K562 (cell line): ENCODE measurements at regions not wholly inside any gene's neighbourhood (a gene's known extent, or its start where the extent isn't known, plus 50 kb on each side); places are given as distances from the start of the nearest gene placed in this dataset.

Source experiments
- ATAC-seq: fragments of 200-7000 bp; cut with Tn5 transposase; 3 replicates; pipeline ENCODE4 v1.9.1; 2020; ENCODE audit warnings: moderate library complexity
- BruUV-seq: library from RNA; stranded (reverse); fragments of 400-500 nt; replicated peaks from 2 replicates; lab custom pipeline; 2021; lab: Mats Ljungman, UMichigan
- CTCF ChIA-PET: fragments of 300-600 bp; formaldehyde crosslinking; extraction: SDS; loops from one replicate; lab custom pipeline; 2021; ENCODE audit warnings: low intra/inter-chr PET ratio; lab: Yijun Ruan, JAX
- POLR2A ChIA-PET: fragments of 300-600, 350-650 bp; sonication (Branson Sonifier 250); formaldehyde crosslinking; extraction: SDS; loops from one replicate; lab custom pipeline; 2021; ENCODE audit warnings: antibody characterized with exemption, inconsistent platforms; lab: Yijun Ruan, JAX
- DNase-seq, 4 experiments: peaks; one replicate each; pipeline versions ENCODE4 v3.0.0 to v3.0.0-alpha.2; 2011 to 2018; ENCODE audit warnings: low spot score in 3 of 4, mixed read lengths in 3 of 4; ENCODE audit errors: extremely low read depth in 1 of 4
- FAIRE-seq: peaks from 2 replicates; lab custom pipeline; 2011; peaks lifted over from hg19 to GRCh38; lab: Jason Lieb, UNC
- H2AFZ ChIP-seq: 2 replicates; pipeline ENCODE4 v1.6.0; 2011; ENCODE audit warnings: low read depth, low read length, control low read depth, inconsistent platforms
- H3K27ac ChIP-seq: fragments of 200-600 bp; 3 replicates; pipeline ENCODE4 v1.8.0; 2011; ENCODE audit warnings: low read depth, mild to moderate bottlenecking, control low read depth, inconsistent platforms, low read length, moderate library complexity, mixed read lengths; ENCODE audit errors: extremely low read depth
- H3K27me3 ChIP-seq, 2 experiments: fragments of 300-600 bp in 1 of 2; 2 replicates in 1 of 2; 3 replicates in 1 of 2; pipeline versions ENCODE4 v1.6.0 to v1.8.0; 2011; ENCODE audit warnings: inconsistent platforms in 2 of 2, low read length in 2 of 2, mild to moderate bottlenecking in 1 of 2, mixed read lengths in 1 of 2, moderate library complexity in 1 of 2; ENCODE audit not compliant: control insufficient read depth in 2 of 2, insufficient read depth in 2 of 2
- H3K36me3 ChIP-seq: fragments of 300-600 bp; 3 replicates; pipeline ENCODE4 v1.8.0; 2011; ENCODE audit warnings: mild to moderate bottlenecking, low read length, inconsistent platforms; ENCODE audit not compliant: control insufficient read depth, insufficient read depth
- H3K4me1 ChIP-seq, 2 experiments: fragments of 200-600 bp in 1 of 2; replicated peaks in 1 of 2; 2 replicates in 1 of 2; 3 replicates in 1 of 2; pipeline versions ENCODE4 v1.5.1 to v1.8.0; 2011; ENCODE audit warnings: inconsistent platforms in 2 of 2, low read length in 2 of 2, mild to moderate bottlenecking in 1 of 2, mixed read lengths in 1 of 2, moderate library complexity in 1 of 2; ENCODE audit not compliant: control insufficient read depth in 2 of 2, insufficient read depth in 2 of 2
- H3K4me2 ChIP-seq: 2 replicates; pipeline ENCODE4 v1.6.1; 2011; ENCODE audit warnings: low read length, control low read depth, inconsistent platforms, mixed read lengths; ENCODE audit not compliant: insufficient read depth
- H3K4me3 ChIP-seq: fragments of 200-600 bp; sonication (generic), shearing (Covaris generic); 2 replicates; pipeline ENCODE4 v1.5.1; 2016; ENCODE audit warnings: control low read depth, inconsistent platforms
- H3K79me2 ChIP-seq: fragments of 200-600 bp; 3 replicates; pipeline ENCODE4 v1.8.0; 2011; ENCODE audit warnings: low read length, inconsistent platforms; ENCODE audit not compliant: control insufficient read depth, insufficient read depth
- H3K9ac ChIP-seq, 2 experiments: 2 replicates each; pipeline versions ENCODE4 v1.6.0 to v1.6.1; 2011; ENCODE audit warnings: low read depth in 2 of 2, low read length in 2 of 2, control low read depth in 1 of 2, inconsistent platforms in 1 of 2, mild to moderate bottlenecking in 1 of 2, mixed read lengths in 1 of 2; ENCODE audit not compliant: insufficient read depth in 1 of 2
- H3K9me1 ChIP-seq: one replicate; pipeline ENCODE4 v1.6.0; 2011; ENCODE audit warnings: inconsistent platforms, mild to moderate bottlenecking, low read length, moderate library complexity; ENCODE audit not compliant: control insufficient read depth, insufficient read depth
- H3K9me3 ChIP-seq: replicated peaks from 2 replicates; pipeline ENCODE4 v1.5.1; 2011; ENCODE audit warnings: low read depth, low read length, inconsistent platforms; ENCODE audit not compliant: control insufficient read depth, insufficient read depth
- H4K20me1 ChIP-seq: replicated peaks from 2 replicates; pipeline ENCODE4 v1.6.1; 2011; ENCODE audit warnings: low read length, inconsistent platforms, mixed read lengths; ENCODE audit not compliant: control insufficient read depth, insufficient read depth
- CEBPZ ChIP-seq: fragments of 150-350 bp; IDR thresholded peaks from 2 replicates; pipeline ENCODE4 v1.6.1; 2014; ENCODE audit warnings: low read depth, mild to moderate bottlenecking, low read length, borderline replicate concordance
- CHD4 ChIP-seq: fragments of 200-600 bp; sonication (generic); IDR thresholded peaks from 3 replicates; pipeline ENCODE4 v1.6.1; 2012; ENCODE audit warnings: low read depth, mild to moderate bottlenecking, mixed read lengths, low read length, inconsistent platforms; ENCODE audit not compliant: insufficient read depth, insufficient replicate concordance, poor library complexity, severe bottlenecking
- COPS2 ChIP-seq: fragments of 450-650 bp; conservative IDR thresholded peaks from 2 replicates; pipeline ENCODE4 v1.6.1; 2016; ENCODE audit warnings: mild to moderate bottlenecking, moderate library complexity
- HDAC3 ChIP-seq: fragments of 450-650 bp; IDR thresholded peaks from 2 replicates; pipeline ENCODE4 v1.6.1; 2018; ENCODE audit warnings: borderline replicate concordance, mild to moderate bottlenecking, moderate library complexity; ENCODE audit not compliant: partially characterized antibody
- HMG20B ChIP-seq: fragments of 250-450 bp; sonication (Bioruptor Pico); IDR thresholded peaks from 2 replicates; pipeline ENCODE4 v1.5.0; 2021; ENCODE audit warnings: mild to moderate bottlenecking
- HOXB6 ChIP-seq: fragments of 250-450 bp; sonication (Bioruptor Pico); IDR thresholded peaks from 2 replicates; pipeline ENCODE4 v1.5.1; 2022; ENCODE audit warnings: mild to moderate bottlenecking, borderline replicate concordance
- MTA2 ChIP-seq: fragments of 450-650 bp; IDR thresholded peaks from 2 replicates; pipeline ENCODE4 v1.6.1; 2016; ENCODE audit warnings: low read depth
- PCBP2 ChIP-seq: fragments of 200-400 bp; formaldehyde crosslinking; IDR thresholded peaks from 2 replicates; pipeline ENCODE4 v1.6.1; 2018; ENCODE audit warnings: low read length, low read depth, mild to moderate bottlenecking, moderate library complexity; ENCODE audit not compliant: poor library complexity, severe bottlenecking
- RUNX1 ChIP-seq: sonication (generic); IDR thresholded peaks from 2 replicates; pipeline ENCODE4 v1.6.1; 2016; ENCODE audit warnings: antibody characterized with exemption, low read depth
- SFPQ ChIP-seq: fragments of 200-400 bp; formaldehyde crosslinking; IDR thresholded peaks from 2 replicates; pipeline ENCODE4 v1.6.1; 2017; ENCODE audit warnings: mild to moderate bottlenecking, low read depth, low read length, moderate library complexity
- SLC30A9 ChIP-seq: fragments of 250-450 bp; sonication (Bioruptor Pico); IDR thresholded peaks from 2 replicates; pipeline ENCODE4 v1.8.0; 2022; ENCODE audit warnings: mild to moderate bottlenecking, moderate library complexity
- STAT5A ChIP-seq: IDR thresholded peaks from 2 replicates; pipeline ENCODE4 v1.6.1; 2012; ENCODE audit warnings: low read length, inconsistent platforms, borderline replicate concordance
- ZBTB2 ChIP-seq: fragments of 450-650 bp; IDR thresholded peaks from 2 replicates; pipeline ENCODE4 v1.6.1; 2016; ENCODE audit warnings: antibody characterized with exemption
- whole genome bisulfite sequencing: fragments of 100-300 bp; shearing (Covaris generic); methylation state at CpG from one replicate; pipeline ENCODE4 v1.1.6; 2016; ENCODE audit warnings: low coverage, mixed read lengths; ENCODE audit not compliant: insufficient coverage; ENCODE audit errors: missing lambda C conversion rate; 5-methylcytosine and 5-hydroxymethylcytosine counted together
- in situ Hi-C: fragments of 300-500 bp; cut with MboI; formaldehyde crosslinking; loops from 4 replicates; pipeline ENCODE4 v1.15.0; 2018; ENCODE audit warnings: inconsistent platforms, mixed read lengths
- intact Hi-C: fragments of 100-400 bp; cut with micrococcal nuclease; formaldehyde crosslinking; loops from 2 replicates; pipeline ENCODE4 v1.14.2; 2022

- Histone ChIP-seq H3K36me3 (no peaks in the 10 kb centered on the region), H3K4me2 (no peak overlapping the region), H3K9me1 (no peaks in the 10 kb centered on the region), H3K9ac (no peak overlapping the region), H3K27ac (no peak overlapping the region), H3K4me1 (no peaks in the 10 kb centered on the region; a peak in 1 of 5 replicates), H3K4me3 (no peak overlapping the region), H2AFZ (no peak overlapping the region), H3K27me3 (peaks cover 2 to 5% of the 10 kb centered on the region in 2 experiments; a peak in 2 of 5 replicates), H3K79me2 (no peaks in the 10 kb centered on the region), H4K20me1 (no peaks in the 10 kb centered on the region), H3K9me3 (no peaks in the 10 kb centered on the region)
- intact Hi-C loops, result no loop called here
- ChIA-PET POLR2A (no interaction called here), CTCF (no interaction called here)
- in situ Hi-C loops, result no loop called here
- TF ChIP-seq SFPQ (no peak), COPS2 (no peak), HOXB6 (no peak), CHD4 (no peak), STAT5A (no peak), PCBP2 (no peak), SLC30A9 (CRISPR knock-in tag) (no peak), ZBTB2 (no peak), HDAC3 (no peak), CEBPZ (no peak), RUNX1 (no peak), HMG20B (CRISPR knock-in tag) (no peak), MTA2 (no peak)
- WGBS, result 2% methylated on average over 5 of the region's 6 CpGs
- DNase-seq (no peak), ATAC-seq (no peak), FAIRE-seq (no peak)
- BruUV-seq, result no TSS peak
These were observed 108.5 kb upstream of the TDRD3 start for GRCh38 chr13:60288569-60288968.
